HS-5 (cell line): ENCODE measurements at regions not wholly inside any gene's neighbourhood (a gene's known extent, or its start where the extent isn't known, plus 50 kb on each side); places are given as distances from the start of the nearest gene placed in this dataset.

Experiments used
- DNase-seq: peaks from one replicate; pipeline ENCODE4 v3.0.0-alpha.2; 2012; ENCODE audit warnings: low read depth

DNA sequence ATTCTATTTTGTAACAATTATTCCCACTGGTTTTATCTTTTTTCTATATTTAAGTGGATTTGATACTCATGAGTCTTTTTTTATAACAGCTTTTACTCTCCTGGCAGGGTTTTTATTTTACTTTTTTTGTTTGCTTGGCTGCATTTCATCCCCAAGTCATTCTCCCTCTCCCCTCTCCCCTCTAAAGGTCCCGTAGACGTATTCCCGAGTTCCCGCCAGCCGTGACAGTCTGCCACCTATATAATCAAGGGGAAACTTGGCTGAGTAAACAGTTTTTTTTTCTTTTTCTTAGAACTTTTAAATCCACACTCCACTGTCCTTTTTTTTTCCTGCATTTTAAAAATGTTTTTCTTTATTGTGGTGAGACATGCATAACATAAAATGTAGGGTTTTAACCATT is 433.1 kb upstream of the HS6ST1 start:
- DNase-seq: no peak

DNA sequence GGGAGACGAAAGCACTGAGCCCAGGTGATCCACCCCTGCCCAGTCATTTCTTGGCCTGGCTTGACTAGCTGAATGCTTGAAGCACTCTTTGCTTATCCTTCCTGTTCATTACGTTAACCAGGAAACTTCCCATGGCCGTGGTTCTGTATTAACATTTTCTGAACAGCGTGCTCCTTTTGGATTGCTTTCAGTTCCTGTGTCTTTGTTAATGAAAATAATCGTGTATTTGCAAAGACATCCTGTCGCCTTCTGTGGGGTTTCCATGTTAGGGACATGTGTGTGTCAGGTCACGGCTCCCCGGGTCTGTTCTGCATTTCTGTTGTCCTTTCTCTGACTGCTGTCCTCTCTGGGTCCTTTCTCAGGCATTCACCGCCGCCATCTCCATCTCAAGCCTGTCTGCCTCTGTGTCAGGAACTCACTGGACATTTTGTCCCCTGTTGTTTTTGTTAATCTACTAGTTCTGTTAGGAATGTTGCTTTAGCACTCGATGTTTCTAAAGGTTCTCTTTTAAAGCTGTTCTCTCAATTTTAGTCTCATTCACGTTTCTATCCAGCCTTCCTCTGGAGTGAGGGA is 434.1 kb upstream of the HS6ST1 start:
- no peak for DNase-seq

DNA sequence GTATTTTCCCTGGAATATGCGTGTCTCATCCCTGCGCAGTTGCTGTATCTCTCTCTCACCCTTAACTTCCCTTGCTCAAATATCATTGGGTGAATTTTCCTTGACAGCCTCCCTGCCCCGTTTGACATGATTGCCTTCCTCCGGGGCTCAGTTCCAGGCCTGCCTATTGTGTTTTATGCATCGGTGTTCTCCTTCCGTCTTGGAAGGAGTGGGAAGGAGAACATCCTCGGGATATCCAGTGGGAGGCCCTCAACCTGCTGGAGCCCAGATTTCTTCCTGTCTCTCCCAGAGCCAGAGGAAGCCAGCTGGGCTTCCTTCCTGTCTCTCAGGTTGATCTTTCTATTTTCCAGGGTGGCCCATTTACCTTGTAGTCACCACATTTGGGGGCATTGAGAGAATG is 434.7 kb upstream of the HS6ST1 start:
- DNase-seq: no peak

DNA sequence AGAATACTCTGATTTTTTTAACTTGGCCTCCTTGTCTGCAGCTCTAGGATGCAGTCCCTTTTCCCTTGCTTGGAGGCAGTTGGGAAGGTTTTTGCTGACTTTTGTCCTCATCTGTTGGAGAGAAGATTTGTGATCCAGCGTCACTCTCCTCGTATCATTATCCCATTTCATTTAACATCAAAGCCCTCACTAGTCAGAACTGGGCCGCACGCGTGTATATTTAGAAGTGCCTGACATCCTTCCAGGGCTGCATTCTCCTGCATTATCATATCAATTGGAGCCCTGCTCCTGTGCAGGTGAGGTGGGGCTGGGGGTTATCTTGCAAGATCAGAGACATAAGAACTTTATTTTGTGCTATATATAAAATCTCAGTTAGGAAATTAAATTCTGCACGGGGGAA is 435.1 kb upstream of the HS6ST1 start:
- DNase-seq: no peak

DNA sequence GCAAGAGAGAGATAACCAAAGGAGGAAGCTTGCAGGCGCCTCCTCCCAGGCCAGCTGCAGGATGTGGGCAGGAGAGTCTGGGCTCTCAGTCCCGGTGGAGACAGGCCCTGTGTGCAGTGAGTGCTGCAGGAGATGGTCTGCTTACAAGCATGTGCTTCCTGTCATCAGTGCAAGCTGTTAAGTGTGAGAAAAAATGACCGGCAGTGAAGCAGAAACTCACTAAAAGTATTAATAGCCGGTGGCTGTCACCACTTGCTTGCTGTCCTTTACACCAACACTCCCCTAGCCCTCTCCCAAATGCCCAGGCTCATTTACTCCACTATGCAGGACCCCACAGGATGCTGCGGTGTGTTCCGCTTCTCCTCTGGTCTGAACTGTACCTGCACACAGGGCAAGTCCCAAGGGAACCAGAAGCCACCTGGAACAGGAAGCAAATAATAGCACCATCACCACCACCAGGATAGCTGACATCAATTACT is 435.6 kb upstream of the HS6ST1 start:
- DNase-seq: no peak

DNA sequence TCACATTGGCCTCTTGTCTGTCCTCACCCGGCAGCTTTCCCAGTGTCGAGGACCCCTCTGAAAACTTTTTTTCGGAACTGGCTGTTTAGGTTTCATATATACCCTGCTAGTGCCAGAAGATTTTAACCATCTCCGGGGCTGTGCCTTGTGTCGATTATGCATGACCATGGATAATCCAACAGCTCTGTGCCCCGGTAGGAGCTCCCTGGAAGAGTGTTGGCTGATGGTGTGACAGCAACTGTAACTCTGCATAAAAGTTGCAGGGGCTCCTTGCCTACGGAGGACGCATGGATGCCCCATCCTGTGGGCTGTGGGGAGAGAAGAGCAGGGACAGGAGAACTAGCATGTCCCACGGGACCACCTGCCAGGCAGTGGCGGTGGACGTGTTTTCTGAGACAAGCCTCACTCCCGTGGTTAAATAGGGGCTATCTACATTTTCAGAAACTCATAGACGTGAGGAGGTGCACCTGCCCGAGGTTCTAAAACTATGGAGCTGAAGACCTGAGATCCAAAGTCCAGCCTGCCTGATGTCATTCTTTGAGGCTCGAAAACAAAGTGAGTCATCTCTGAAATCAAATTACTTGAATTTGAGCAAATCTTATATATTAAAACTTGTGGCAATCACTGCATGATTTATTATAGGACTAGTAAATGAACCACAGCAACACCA is 437.2 kb upstream of the HS6ST1 start:
- DNase-seq: no peak

DNA sequence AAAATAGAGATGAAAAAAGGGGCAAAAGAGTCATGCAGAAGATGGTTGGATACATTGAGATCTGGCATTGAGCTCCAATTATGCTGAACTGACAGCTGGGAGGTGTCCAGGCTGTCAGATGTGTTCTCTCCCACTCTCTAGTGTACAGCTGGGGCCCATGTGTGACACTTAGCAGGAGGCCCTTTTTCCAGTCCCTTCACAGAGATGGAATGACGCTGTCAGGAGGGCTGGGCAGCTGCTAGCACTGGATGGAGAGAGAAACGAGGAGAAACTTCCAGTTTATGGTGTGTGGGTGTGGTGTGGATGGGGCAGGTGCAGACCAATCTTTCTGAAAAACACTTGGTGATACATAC is 437.7 kb upstream of the HS6ST1 start:
- no peak for DNase-seq

DNA sequence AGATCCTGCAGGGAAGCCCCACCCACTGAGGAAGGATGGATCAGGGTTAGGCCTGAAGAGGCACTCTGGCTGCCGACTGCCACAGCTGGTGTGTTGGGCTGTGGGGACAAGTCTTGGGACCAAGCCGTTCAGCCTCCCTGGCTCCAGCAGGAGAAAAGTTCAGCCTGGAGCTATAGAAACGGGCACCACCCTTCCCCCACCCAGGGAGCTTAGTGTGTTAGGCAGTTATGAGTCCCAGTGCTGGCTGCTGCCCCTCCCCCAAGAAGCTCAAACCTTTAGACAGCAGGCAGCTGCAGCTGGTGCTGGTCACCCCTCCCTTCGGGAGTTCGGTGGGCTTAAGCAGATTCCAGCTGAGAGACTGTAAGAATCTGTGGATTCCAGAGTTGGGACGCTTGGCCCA is 447.1 kb upstream of the HS6ST1 start:
- DNase-seq: no peak

DNA sequence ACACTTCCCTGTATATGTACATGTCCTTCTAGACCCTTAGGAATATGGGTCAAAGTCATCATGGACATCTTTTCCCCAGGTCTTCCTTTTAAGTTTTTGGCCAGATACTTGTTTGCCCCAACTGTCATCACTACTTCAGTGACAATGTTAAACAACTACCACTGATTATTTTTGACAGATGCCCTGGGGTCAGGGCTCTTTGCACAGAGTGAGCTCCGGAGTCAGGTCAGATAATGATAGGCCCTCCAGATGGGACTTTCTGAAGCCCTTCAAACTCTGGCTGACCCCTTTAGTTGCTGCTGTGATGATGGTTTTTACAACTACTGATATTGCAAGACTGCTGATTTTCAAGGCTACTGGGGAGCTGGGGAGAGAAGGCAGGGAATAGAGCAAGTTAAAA is 449.4 kb upstream of the HS6ST1 start:
- DNase-seq: no peak

DNA sequence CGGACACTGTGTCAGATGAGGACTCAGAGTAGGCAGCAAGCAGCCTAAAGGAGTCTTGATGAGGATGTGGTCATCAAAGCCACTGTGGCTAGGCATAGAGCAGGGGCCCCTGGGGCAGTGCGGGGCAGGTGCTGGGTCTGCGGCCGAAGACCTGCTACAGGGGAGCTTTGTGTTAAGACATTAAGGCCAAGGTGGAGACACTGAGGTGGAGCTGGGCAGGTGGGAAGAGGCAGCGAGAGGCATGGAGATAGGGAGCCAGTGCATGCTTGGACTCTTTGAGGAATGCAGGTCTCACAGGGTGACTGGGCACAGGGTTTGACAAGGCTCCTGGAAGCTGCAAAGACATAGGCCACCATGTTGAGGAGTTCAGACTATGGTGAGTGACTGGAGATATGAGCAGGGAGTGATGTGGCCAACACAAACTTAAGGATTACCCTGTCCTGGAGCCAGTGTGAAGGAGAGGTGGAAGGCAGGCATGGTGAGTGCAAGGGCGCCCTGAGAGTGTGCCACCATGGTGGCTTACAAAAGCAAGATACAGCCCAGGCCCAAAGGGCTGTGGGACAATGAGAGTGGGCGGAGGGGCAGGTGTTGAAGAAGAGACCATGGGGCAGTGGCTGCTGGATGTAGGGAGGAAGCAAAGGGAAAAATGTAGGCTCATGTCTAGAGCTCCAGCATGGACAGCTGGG is 450.9 kb upstream of the HS6ST1 start:
- DNase-seq: no peak

DNA sequence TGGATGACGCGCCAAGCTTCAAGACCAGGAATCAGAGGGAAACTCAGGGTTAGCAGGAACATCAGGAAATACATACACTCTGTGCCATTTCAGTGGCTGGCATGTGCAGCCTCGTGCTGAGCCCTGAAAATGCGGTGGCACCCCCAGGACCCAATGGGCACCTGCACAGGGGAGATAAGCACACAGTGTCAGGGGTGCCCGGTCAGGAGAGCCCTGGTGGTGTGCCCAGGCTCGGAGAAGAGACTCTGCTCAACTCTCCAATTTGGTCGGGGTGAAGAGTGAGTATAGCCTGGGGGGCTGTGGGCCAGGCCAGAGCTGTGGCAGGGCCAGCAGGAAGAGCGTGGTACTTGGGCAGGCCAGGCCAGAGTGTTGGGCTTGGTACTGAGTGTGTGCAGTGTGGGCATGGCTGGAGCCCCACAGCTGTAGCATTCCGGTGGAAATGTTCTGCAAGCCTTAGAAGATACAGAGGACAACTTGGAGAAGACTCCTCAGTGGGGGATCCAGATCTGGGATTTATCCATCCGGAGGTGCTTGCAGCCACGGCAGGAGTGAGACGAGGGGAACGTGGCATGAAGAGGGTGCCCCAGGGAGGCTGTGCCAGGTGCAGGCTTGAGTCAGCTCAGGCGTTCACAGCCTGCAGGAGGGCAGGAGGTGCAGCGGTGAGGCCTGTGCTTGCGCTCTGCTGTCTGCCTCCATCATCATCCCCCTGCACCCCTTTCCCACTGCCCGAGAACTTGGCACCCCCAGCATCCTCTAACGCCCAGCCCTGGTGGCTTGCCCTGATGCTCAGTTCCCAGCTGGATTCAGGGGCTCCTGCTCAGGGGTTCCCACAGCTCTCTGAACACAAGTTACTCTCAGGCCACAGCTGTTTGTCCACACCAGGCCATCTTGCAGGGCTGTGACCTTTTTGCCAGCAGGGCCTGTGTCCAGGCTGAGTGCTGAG is 451.7 kb upstream of the HS6ST1 start:
- DNase-seq: no peak

DNA sequence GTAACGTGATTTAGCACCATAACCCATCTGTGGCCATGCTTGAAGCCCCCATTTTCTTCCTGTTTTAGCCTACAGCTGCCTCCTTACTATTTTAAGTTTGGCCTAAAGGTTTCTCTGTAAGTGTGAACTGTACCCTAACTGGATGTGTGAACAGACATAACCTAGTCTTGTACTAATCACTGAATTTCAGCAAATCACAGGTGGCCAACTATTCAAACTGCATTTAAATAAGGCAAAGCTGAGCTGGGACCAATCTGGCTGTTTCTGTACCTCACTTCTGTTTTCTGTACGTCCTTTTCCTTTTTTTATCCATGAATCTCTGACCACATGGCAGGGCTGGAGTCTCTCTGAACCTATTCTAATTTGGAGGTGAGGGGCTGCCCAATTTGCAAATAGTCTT is 452.7 kb upstream of the HS6ST1 start:
- no peak for DNase-seq

DNA sequence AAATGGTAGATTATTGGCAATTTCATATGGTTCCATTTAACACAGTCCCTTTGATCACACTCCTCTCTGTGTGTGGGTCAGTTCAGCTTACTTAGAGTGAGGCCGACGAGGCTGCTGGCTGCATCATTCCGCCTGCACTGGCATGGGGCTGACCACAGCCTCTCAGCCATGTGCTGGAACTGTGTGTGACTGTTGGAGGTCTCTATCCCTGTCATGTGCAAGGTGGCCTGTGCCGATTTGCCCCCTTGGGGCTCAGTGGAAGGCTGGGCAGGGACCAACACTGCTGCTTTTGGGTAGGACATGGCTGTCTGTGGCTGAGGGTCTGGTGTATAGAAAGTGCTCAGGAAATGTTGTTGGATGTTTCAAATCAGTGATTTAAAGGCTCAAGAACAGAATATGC is 454.0 kb upstream of the HS6ST1 start:
- no peak for DNase-seq

DNA sequence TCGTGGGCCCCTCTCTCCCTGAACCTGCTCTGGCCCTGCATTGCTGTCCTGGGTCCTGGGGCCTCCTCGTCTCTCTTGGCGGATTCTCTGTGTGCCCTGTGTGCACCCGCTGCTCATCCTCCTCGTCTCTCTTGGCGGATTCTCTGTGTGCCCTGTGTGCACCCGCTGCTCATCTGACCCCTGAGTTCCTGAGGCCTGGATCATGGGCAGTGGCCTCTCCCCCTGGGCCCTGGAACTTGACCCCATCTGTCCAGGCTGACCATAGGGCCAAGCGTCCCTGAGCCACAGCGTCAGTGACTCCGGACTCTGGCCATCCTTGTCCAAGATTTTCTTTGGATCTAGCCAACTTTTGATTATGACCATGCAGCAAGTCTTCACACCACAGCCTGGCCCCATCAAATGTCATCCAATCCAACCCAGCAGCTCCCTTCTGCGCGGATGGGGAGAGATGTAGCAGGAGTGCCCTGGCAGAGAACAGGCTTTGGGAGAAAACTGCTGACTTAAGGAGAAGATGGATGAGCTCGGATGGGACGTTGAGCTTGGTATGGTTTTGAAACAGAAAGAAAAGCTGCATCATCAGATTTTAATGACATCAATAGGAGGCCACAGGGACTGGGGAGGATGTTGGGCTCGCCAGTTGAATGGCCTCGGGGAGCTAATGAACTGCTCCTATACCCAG is 455.1 kb upstream of the HS6ST1 start:
- DNase-seq: no peak

DNA sequence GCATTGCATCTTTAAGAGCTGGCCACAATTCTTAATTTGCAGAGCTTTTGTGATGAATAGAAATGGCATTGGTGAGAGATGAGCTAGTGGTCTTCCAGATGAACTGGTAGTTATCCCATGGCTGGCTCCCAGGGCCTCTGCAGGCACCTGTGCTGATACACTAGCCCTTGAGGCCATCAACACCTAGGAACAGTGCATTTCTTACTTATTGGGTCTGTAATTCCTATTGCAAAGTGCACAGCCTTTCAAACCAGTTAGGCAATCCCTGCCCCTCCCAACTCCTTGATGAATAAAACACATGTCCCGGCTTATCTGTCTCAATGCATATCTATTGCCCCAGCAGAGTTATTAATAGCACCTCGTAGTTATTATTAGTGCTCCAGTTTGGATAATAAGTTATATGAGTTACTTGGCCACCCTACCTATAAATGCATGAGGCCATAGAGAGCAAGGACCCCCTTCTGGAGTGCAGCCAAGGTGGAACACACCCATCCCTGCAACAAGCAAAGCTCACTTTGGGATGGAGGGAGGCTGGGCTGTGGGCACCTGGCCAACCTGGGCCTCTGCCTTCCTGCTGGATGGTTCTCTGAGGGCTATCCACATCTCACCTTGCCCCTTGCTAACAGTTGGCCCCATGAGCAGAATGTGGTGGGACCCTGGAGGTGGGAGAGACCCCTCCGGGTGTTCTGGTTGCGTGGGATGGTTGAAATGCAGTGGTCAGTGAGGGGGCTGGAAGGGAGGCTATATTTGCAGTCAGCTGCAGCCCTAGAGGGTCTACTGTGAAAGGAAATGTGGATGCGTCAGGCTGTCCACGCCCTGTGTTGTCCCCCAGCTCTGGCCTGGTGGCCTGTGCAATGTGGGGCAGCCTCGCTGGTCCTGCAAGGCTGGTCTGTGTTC is 455.9 kb upstream of the HS6ST1 start:
- no peak for DNase-seq

DNA sequence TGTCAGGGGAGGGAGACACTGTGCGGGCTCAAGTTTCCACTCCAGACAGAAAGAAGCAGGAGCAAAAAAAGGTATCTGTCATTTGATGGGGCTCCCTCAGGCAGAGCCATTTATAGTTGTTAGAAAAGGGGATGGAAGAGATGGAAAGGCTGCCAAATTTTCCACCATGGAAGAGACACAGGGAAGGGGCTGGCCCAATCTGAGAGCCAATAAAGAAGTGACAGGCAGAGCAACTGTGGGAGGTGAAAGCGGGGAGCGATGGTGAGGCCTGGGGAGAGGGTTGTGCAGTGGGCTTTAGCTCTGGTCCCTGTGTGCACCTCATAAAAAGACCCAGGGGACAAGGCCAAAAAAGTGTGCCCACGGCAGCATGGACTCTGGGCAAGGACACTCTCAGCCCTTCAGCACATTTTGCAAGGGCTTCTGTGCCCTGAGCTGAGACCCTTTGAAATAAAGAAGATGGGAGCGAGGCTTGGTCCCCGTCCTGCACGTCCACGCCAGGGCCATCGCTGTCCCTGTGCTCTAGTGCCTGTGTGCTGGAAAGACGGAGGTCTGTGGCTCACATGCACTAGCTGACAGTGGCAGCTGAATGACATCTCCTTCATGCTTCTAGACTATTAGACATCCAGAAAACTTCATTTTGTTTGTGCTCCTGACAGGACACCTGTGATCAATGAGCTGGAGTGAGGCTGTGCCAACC is 456.7 kb upstream of the HS6ST1 start:
- DNase-seq: no peak

DNA sequence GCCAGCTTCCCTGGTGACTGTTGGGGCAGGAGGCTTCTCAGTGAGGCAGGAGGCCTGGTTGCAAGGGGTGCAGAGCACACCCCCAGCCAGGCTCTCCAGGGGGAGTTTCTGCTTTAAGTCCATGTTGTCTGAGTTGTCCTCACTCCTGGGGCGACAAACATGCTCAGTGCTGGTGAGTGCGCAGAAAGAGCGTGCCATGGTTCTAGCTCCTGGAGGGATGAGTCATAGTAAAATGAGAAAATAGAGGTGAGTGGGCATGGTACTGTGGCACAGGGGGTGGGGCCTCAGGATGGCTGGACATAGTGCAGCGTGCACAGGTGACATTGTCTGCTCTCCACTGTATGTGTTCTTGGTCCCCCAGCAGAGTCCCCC is 457.2 kb upstream of the HS6ST1 start:
- DNase-seq: no peak

DNA sequence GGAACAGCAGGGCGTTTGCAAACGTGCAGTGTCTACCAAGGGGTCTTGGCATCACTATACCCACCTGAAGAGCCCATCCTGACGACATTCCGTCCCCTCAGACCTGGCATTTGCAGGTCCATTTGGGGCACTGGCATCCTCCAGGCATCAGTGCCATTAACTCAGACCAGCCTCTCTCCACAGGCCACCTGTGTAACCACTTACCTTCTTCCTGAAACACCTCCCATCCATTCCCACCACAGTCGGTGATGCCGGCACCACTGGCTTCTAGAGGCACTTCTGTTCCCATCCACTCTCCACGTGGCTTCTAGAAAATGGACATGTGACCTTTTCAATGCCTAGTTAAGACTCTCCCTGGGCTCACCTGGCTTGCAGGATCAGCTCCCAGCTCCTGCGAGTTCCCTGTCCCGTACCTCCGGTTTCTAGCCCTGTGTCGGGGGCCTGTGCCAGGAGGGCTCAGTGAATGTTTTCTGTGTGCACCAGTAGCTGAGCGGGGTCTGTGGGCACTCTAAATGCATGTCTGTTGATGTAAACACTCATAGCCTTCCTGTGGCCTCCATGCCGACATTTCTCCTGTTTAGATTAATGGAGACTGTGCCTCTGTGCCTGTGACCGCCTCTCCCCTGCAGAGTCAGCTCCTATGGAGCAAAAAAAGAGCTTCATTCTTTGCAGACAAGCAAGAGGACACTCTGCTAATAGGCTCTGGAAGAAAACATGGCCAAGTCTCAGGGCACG is 458.0 kb upstream of the HS6ST1 start:
- no peak for DNase-seq

DNA sequence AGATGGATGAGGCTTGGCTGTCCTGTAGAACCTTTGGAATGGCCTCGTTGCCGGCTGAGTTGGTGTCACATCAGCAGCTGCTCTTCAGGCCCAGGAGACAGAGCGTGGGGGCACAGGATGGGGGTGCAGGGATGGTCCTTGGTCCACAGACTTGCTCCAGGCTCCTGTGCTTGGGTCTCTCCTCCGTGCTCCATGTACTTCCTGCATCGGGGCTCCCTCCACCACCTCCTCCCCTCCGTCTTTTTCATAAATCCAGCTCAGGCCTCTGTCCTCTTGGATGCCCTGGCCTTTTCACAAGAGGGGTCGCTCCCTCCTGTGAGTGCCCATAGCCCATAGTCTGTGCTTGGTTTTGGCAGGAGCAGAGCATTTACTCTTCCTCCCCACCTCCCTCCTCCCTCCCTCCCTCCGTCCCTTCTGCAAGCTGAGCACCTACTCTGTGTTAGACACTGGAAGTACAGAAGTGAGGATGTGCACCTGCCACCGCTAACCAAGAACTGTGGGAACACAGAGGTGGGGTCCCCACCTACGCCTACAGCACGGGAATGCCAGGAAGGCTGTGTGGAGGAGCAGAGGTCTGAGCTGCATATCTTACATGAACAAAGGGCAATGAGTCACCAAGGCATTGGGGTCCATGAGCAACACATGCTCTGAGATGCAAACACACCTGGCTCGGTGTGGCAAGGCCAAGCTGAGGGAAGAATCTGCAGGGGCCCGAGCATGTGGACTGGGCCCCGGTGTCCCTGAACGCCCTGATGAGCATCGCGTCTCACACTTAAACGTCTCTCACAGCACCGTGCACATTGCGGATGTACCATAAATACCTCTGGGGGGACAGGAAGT is 458.7 kb upstream of the HS6ST1 start:
- no peak for DNase-seq
